Forelimb muscle (tissue), 1 donor: ENCODE measurements at regions not wholly inside any gene's neighbourhood (a gene's known extent, or its start where the extent isn't known, plus 50 kb on each side); places are given as distances from the start of the nearest gene placed in this dataset.
"Not testable (repeated sequence)": the region's sequence is repeated elsewhere in the genome, so short reads cannot be mapped to it uniquely, and the experiment has no call there.

ENCODE experiments used
- DNase-seq: peaks from one replicate; pipeline ENCODE4 v3.0.0-alpha.2; 2013; ENCODE audit warnings: low read depth

DNA sequence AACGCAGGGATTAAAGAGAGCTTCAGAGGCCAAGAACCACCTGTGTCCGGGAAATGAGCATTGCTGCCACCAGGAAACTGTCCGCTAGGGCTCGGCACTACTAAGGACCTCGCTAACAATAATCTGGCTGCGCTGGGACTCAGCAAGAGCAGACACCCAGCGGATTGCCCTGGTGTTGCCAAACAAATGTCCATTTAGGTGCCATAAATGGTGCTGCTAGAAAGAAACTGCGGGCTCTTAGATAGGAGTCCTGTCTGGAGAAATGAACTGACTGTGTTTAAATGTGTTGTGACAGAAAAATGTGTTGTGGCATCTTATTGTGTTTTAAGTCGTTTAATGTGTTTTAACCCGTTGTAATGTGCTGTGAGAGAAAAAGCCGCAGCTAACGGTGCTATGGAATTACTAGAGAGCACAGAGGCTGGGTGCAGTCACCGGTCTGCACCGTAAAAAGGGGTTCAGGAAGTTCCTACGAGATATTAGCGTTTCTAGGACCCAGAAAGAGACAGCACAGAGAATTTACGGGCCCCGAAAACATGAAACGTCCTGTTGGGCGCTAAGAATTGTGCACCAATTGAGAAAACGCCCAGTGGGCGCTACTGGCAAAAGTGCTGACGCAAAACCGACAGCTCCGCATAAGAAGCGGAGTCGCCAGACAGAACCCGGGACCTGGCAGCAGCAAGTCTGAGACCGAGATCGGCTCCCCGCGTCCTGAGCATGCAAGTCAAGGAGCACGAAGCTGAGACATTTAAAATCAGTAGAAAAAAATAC, 90.6 kb downstream of the ANXA2R start:
- no peak for DNase-seq

- no peak for DNase-seq
These were observed 91.2 kb downstream of the ANXA2R start for GRCh38 chr5:42948961-42949347.

GRCh38 chr5:42944989-42945388, 95.1 kb downstream of the ANXA2R start:
- DNase-seq = no peak

DNA sequence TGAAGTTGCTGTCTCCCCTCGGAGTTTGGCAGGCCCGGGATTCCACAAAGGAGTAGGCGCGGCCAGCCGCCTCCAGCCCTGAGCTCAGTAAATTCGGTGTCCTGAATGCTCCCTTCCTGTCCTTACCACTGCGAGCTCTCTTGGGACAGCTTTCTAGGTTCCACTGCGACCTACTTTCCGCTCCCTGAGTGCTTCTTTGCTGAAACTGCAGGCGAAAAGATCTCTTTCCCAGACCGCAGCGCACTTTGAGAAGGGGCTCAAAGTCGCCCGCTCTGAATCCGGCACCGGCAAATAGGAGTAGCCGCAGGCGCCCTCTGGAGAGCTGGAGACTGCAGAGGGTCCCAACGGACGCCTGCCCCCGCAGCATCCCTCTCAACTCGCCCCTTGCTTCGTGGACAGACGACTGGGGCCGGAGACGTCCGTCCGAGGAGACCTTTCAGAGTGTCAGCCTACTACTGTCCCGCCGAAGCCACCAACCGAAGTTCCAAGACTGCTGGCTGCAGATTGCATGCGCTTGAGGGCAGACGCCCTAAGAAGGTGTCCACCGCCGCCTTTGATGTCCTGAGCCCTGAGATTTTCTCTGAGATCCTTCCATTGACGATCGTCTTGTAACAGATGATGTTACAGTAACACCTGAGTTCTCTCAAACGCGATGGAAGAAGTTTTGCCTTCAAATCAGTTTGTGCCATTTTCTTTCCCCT, 96.0 kb downstream of the ANXA2R start:
- DNase-seq = no peak

DNA sequence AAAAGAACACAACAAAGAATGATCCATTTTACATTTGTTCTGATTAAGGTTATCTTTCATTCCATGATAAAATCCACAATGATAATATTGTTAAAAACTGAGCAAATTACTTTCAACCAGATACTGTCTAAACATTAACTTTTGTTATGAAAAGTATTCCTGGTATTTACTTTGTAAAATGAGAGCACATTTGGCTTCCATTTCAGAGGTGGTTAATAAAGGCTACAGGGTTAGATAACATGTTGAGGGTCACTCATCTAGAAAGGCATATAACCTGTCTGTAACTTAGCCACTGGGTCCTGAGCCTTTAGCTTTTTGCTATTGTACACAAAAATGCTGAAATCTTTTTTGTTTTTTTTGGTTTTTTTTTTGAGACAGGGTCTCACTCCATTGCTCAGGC, 99.3 kb downstream of the ANXA2R start:
- no peak for DNase-seq

DNA sequence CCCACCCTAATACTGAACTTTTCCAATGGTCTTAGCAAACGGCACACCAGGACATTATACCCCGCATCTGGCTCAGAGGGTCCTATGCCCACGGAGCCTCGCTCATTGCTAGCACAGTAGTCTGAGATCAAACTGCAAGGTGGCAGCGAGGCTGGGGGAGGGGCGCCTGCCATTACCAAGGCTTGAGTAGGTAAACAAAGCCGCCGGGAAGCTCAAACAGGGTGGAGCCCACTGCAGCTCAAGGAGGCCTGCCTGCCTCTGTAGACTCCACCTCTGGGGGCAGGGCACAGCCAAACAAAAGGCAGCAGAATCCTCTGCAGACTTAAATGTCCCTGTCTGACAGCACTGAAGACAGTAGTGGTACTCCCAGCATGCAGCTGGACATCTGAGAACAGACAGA, 108.1 kb downstream of the ANXA2R start:
- not testable (repeated sequence) for DNase-seq

GRCh38 chr5:42931451-42931850, 108.7 kb downstream of the ANXA2R start:
- not testable (repeated sequence) for DNase-seq

DNA sequence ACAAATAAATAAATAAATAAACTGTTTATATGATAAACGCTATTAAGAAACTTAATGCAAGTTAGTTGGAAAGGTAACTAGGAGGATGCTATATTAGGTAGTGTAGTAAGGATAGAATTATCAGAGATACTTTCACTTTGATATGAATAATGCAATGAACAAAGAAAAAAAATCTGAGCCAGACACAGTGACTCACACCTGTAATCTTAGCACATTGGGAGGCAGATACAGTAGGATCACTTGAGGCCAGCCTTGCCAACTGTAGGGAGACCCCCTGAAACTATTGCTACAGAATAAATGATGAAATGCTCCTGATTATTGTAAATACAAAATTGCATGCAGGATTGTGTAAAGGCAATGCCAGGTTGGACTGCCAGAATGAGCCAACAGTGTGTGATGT, 109.2 kb downstream of the ANXA2R start:
- DNase-seq = no peak

DNA sequence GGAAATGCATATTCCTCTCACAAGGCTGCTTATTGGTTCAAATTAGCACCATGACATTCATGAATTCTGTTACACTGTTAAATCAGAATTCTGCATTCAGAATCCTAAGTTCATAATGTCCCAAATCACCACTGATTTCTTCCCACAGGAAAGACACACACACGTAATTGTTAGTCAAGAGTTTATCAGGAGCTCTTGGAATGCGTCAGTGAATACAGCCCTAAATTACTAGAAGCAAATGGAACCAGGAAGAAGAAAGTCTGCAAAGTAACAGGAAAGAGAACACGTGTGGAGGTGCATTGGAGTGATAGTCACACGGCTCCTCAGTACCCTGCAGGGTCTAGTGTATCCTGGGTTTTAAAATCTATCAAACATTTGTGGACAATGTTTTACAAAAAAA, 110.2 kb downstream of the ANXA2R start:
- no peak for DNase-seq

DNA sequence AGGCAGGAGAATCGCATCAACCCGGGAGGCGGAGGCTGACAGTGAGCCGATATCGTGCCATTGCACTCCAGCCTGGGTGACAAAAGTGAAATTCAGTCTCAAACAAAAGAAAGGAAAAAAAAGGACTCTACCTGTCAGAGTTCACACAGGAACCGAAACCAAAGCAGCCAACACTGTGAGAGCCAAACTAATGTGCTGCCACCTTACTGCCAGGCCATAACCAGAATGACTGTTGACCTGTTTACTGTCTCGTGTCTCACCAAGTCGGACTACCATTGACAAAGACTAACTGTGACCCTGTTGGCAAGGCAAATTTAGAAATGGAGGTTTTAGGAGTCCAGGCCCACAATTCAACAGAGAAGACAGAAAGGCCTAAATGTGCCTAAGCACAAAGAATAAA, 112.4 kb downstream of the ANXA2R start:
- no peak for DNase-seq

- no peak for DNase-seq
These were observed 113.0 kb upstream of the SELENOP start for GRCh38 chr5:42924686-42925085.

DNA sequence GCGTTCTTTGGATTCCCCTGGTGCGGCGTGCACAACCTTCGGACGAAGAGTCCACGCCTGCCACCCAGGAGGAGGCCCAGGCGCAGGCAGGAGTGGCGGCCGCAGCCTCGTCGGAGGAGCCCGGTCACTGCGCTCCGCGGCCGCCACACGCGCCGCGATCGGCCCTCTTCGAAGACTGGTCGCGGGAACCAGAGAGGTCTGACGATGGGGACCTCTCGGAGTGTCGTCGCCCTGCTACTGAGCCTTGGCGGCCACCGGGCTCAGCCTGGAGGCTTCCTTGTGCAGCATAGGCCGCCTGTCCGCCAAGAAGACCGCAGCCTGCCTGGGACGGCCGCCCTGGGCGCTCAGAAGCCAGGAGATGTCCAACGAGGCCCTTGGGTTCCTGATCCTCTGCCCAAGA, 112.5 kb upstream of the SELENOP start:
- no peak for DNase-seq

DNA sequence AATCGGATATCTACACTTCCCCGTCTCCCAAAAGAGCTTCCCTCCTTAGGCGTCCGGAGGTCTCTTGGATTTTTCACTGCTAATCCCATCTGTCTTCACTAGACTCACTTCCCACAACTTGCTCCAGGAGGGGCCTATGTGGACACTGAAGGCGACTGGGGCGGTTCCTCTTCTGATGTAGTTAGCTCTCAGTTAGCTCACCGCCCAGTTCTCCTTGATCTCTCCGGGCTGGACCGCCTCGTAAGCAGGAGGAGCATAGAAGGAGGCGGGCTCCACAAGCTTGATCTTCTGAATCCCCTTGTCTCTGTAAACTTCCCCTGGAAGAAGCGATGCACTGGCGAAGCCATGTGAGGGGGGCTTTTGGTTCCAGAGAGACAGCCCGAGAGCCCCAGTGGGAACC, 112.0 kb upstream of the SELENOP start:
- no peak for DNase-seq

- DNase-seq = no peak
These were observed 107.9 kb upstream of the SELENOP start for GRCh38 chr5:42919600-42919999.

DNA sequence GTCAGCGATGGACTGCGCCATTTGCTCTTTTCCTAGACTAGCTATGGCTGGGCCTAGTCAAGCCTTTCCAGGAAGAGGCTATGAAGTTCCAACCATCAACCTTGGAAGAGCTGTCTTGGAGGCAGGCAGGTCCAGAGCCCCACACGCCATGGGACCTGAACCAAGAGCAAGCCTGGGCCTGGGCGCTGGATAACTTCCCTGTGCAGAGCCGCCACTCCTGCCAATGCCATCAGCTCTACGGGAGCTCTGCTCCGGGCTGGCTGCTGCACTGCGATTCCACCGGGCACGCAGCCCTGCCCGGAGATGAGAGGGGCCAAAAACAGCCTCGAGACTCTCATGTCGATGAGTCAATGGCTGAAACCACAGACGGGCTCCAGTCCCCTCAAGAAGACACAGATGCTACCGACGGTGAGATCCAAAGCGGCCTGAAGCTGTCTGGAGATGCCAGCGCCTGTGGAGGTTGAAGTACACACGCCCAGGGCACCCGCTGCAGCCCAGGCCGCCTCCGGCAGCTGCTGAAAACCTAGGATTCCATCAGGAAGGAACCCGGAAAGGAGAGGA, 103.7 kb upstream of the SELENOP start:
- DNase-seq = no peak

- no peak for DNase-seq
These were observed 100.6 kb upstream of the SELENOP start for GRCh38 chr5:42912184-42912798.

DNA sequence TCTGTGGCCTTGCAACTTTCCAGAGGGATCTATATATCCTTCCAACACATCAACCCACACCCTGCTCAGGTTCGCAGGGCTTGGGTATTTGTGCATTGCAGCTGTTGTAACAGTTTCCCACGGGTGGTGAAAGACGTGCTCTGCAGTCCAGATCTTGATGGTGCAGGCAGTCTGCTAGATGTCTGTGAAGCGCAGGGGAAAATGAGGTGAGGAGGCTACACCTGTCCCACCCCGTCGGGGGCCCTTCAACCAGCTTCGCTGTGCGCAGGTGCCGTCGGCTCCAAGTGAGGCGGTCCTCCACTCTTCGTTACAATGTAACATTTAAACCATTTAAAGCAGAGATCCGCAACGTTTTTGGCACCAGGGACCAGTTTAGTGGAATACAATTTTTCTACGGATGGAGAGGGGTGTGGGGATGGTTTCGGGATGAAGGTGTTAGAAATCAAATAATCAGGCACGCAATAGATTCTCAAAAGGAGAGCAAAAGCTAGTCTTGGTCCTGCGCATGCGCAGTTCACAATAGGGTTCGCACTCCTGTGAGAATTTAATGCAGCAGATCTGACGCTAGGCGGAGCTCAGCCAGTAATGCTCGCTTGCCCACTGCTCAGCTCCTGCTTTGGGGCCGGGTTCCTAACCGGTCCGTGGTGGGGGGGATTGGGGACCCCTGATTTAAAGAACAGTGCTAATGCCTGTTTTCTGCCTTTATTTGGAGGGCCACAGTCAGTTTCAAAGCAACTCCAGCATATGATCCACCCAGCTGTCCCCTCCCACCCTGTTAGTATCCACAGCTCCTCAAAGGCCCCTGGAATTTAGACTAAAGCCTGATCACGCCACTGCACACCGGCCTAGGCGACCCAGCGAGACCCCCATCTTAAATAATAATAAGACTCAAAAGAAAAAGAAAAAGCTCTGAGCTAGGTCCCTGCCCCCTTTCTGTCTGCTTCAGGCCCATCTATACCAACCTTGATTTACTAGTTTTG, 97.1 kb upstream of the SELENOP start:
- DNase-seq = peak; percentile 76

DNA sequence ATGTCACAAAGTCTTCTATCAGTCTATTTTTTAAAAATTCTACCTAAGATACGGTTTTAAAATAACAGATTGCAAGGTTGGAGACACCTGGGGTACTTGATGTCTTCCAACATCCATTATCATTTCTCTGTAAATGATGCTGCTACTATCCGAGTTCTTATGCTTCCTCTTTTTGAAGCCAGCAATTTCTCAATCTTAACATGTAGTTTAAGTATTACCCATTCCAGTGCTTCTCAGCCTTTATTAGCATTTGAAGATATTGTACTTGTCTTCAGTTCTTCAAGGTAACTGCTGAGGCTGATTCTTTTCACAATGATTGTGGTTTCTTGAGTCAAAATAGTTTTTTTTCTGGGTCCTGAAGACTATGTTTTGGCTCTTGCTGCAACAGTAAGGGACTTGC, 96.4 kb upstream of the SELENOP start:
- DNase-seq = no peak

DNA sequence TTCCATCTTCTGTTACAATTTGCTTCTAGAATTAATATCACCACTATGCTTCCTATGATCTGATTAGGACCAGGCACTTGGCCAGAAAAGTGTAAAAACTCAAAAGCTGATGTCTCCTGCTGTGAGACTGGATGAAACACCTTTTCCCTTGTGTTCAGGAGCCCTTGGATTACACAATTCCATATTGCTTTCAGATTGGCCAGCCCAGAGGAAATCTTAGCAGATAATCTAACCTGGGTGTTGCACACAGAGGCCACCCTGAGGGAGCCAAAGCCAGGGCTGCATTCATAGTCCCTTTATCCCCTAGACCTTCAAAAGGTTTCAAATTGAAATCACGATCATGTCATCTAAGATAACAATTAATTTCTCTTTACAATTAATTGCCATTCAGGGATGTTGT, 94.1 kb upstream of the SELENOP start:
- no peak for DNase-seq

- no peak for DNase-seq
These were observed 89.0 kb upstream of the SELENOP start for GRCh38 chr5:42900734-42901133.

- no peak for DNase-seq
These were observed 87.1 kb upstream of the SELENOP start for GRCh38 chr5:42898760-42899159.

DNA sequence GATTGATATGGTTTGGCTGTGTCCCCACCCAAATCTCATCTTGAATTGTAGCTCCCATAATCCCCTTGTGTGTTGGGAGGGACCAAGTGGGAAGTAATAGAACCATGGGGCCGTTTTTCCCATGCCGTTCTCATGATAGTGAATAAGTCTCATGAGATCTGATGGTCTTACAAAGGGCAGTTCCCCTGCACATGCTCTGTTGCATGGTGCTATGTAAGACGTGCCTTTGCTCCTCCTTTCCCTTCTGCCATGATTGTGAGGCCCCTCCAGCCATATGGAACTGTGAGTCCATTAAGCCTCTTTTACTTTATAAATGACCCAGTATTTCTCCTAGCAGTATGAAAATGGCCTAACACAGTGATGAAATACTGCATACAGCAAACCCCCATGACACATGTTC, 84.8 kb upstream of the SELENOP start:
- no peak for DNase-seq
